ENCODE measurements at regions not wholly inside any gene's neighbourhood (a gene's known extent, or its start where the extent isn't known, plus 50 kb on each side); places are given as distances from the start of the nearest gene placed in this dataset.
"Not testable (repeated sequence)": the region's sequence is repeated elsewhere in the genome, so short reads cannot be mapped to it uniquely, and the experiment has no call there.

DNA sequence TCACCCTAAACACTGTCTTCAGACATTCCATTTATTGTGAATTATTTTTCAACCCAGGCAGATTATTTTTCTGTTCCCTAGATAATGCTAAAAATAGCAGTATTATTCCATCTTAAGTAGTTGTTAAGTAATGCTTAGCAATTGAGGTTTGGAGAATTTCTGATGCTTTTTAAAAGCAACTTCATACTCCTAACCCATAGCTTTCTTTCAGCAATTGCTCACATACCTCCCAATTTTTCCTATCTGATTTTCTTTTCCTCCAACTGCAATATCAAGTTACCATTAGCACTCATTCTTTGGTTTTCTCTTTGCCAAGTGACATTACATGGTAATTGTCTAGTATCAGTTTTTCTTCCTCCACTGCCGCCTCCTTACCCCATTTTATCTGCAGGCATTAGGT is 104.7 kb downstream of the GPR85 start:
- DNase-seq = no peak

DNA sequence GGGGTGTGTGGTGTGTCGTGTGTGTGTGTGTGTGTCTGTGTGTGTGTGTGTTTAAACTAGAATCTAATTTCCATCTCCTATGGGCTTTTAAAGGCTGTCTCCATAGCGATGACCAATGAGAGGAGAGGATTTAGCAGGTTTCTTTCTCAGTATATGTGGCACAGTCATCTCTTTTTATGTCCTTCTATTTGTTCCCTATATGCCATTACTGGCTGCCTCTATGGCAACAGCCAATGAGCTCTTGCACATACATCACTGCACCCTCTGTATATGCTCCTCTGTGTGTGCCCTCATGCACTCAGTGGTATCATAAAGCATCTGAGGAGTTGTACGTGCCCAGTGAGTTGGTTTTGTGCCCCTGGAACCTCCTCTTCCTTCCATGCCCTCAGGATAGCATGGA is 107.6 kb downstream of the GPR85 start:
- not testable (repeated sequence) for DNase-seq

DNA sequence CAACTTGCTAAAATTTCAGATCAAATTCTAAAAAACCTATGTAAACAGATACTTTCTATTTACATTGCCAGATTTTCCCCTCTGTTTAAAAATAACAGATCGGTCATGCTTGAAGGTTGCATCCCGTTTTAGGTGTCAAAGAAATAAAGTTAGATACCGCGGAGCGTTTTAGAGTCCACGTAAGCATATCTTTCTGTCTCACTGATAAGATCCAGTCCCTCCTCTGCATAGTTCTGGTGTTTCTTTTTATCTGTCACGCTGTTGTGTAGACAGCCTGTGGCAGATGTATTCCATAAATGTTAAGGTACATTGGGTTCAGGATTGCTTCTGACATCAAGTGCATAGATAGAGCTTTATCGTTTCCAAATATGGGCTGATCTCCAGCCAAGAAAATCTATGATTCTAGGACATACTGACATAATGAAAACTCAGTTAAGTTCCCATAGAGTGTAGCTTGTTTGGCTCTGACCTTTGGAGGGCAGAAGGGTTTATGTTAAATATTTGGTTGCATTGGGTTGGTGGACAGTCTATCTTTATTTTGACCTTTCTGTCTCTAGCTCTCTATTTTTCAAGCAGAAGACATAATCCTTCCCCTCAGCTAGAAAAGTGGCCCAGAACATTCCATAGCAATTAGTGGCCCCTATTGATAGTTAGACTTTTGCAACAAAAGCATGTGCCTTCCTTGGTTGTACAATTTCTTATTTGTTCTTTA is 109.2 kb downstream of the GPR85 start:
- not testable (repeated sequence) for DNase-seq

DNA sequence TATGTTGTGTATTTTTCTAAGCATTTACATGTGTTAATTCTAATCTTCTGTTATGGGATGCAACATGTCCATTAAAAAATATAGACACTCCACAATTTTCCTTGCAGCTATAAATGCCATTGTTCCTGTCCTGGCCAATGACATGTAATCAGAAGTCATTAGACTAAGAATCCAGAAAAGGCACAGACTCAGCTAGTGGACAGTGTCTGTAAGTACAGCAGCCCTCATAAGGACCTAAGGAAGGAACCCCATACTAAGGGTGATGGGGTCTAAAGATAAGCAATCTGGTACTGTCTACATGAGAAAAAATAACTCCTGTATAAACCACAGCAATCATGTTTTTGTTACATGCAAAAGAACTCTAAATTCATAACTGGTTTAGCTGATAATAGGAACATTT is 115.9 kb downstream of the GPR85 start:
- DNase-seq = no peak

DNA sequence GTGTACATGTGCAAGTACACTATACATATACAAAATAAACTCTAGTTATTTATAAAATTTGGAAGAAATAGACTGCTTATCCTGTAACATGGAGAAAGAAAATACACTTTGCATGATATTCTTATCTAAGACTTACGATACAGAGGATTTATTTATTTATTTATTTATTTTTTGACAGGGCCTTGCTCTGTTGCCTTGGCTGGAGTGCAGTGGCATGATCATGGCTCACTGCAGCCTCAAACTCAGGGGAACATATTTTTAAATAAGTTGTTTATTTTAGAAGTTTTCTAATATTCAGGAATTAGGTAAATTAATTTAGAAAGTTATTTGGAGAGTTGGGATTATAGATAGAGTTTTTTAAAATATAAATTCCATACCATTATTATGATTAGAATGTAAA is 116.7 kb downstream of the GPR85 start:
- no peak for DNase-seq

DNA sequence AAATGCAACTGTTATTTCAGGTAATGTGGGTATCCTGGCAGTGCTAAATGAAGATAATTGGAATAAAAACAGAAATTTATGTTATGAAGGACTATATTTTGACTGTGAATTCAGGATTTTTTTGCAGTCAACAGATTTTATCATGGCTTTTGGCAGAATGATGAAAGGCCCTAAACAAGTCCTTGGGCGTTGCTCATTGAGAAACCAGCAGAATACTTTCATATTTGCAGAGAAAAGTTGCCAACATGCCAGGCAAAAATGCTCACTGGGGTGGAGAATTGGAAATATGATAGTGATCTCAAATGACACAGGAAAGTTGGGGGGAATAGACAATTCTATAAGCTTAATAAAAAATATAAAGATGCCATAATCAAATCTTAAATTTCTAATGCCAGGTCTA is 121.1 kb downstream of the GPR85 start:
- DNase-seq = no peak

DNA sequence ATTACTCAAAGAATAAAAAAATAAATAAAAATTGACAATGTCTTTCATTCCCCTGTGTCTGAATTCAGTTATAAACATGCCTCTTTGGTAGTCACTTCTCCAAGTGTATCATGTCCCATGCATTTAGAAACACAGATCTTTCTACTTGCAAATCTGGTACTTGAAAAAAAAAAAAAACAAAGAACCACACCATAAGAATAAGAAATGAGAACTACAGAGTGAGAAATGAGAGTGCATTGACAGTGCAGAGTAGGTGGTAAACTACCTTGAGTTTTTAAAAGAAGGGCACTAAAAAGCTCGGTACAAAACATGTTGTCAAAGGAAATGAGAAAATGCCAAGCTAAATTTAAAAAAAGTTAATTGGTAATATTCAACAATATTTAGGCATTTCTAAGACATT is 123.0 kb downstream of the GPR85 start:
- no peak for DNase-seq

DNA sequence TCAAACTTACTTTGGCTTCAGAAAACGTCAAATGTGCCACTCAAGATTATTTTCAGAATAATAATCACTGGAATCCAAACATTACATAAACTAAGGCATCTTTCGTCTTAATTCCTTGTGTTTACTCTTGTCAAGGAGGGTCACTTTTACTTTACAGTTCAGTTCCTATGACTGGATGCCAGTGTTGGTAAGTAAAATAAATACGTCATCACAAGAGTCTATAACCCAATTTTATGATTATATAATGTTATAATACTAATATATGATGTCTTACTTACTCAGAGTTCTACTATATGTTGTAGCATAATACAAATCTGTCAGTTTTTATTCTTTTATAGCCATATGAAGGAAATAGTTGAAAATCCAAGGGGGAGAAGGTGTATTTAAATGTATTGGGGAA is 123.8 kb downstream of the GPR85 start:
- no peak for DNase-seq

DNA sequence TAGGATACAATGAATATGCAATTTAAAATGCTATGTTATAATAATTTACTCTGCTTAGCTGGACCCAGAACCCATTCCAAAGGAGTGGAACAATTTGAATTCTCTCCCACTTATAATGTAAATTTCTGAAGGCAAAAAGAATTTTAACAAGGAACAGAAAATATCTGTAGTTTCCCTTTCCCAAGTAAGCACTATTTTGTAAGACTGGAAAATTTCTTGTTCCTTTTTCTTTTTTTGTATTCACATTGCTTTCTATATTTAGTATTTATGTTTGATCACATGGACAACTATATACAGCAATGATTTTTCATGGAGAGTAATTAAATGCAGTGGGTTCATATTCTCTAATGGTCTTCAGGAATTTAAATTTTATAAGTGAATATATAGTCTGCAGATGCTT is 127.4 kb downstream of the GPR85 start:
- no peak for DNase-seq

DNA sequence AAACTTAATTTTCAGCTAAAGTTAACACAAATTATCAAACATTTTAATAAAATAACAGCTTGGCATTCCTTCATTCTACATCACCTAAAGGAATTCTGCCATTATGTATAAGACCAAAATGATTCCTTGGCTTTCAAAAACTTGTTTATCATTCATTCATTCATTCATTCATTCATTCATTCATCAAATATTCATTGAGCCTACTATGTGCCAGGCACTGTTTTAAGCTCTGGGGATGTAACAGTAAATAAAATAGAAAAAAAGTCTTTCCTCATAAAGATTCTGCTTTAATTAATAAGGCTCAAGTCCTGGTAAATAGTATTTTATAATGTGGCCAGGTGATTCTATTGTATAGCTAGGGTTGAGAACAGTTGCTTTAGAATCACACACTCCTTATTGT is 127.9 kb downstream of the GPR85 start:
- no peak for DNase-seq

DNA sequence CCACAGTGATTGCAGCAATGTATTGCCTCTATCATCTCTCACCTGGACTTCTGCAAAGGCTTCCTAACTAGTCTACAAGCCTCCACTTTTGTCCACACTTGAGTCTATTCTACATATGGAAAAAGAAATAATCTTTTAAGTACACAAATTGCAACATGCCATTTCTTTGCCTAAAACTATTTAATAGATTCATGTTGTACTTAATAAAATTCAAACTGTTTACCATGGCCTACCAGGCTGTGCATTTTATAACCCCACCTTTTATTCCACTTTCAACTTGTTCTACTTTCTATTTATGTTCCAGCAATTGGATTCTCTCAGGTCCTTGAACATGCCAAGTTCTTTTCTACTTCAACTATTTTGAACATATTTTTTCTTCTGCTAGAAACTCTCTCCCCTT is 128.7 kb downstream of the GPR85 start:
- DNase-seq = no peak

DNA sequence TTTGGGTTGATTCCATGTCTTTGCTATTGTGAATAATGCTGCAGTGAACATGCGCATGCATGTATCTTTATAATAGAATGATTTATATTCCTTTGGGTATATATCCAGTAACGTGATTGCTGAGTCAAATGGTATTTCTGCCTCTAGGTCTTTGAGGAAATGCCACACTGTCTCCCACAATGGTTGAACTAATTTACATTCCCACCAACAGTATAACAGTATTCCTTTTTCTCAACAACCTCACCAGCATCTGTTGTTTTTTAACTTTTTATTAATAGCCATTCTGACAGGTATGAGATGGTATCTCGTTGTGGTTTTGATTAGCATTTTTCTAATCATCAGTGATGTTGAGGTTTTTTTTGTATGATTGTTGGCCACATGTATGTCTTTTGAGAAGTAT is 133.6 kb downstream of the GPR85 start:
- not testable (repeated sequence) for DNase-seq

DNA sequence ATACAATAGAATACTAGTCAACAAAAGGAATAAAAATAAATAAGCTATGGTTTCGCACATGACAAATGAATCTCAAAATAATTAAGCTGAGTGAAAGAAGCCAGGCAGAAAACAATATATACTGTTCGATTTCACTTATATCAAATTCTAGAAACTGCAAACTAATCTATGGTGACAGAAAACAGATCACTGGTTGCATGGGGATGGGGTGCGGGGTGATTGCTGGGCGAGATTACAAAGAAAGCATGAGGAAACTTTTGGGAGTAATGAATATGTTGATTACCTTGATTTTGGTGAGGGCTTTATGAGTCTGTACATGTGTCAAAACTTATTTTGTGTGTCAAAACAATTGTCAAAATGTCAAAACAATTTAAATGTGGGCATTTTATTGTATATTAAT is 135.6 kb downstream of the GPR85 start:
- DNase-seq = no peak

DNA sequence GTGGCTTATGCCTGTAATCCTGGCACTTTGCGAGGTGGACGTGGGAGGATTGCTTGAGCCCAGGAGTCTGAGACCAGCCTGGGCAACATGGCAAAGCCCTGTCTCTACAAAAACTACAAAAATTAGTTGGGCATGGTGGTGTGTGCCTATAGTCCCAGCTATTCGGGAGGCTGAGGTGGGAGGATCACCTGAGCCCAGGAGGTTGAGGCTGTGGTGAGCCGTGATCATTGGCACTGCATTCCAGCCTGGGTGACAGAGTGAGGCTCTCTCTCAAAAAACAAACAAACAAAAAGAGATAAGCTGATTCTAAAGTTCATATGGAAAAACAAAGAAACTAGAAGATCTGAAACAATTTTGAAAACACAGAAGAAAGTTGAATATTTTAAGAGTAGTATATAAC is 136.9 kb downstream of the GPR85 start:
- DNase-seq = not testable (repeated sequence)

DNA sequence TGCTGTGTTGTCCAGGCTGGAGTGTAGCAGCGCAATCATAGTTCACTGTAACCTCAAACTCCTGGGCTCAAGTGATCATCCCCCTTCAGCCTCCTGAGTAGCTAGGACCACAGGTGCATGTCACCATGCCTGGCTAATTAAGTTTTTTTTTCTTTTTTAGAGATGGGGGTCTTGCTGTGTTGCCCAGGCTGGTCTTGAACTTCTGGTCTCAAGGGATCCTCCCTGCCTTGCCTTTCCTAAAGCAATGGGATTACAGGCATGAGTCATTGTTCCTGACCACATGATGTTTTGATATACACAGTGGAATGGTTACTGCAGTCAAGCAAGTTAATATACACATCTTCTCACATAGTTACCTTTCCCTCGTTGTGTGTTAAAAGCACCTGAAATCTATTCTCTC is 140.3 kb downstream of the GPR85 start:
- DNase-seq = no peak

DNA sequence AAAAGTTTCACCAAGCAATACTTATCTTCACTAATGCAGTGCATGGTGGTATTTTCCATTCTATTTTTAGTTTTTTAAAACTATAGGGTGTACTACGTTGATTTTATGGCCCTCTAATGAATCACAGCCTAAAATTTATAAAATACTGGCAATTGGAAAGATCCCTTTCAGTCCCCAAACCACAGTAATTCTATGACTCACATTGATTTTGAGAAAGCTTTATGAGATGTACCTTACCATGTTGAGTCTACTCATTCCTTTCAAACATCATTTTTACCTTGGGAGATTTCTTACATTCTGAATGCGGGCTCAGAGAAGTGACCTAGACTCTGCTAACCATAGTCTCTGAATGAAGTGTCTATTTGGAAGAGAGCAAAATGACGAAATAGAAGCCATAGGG is 141.6 kb downstream of the GPR85 start:
- no peak for DNase-seq

DNA sequence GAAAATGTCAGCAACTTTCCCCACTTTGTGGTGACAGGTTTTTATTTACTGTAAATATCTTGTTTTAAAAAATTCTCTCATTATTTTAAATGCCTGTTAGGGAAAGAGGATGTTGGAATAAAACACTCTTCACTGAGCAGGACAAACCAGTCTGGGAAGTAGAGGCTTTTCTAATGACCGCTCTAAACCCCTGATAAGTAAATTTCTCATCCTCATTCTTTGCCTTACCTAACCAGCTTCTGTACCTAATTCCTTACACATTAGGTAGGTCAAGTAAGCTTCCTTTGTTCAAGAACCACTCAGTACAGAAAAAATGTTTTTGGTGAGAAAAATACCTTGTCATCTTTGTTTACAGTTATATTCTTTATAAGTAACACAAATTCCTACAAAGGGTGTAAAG is 143.6 kb downstream of the GPR85 start:
- no peak for DNase-seq

DNA sequence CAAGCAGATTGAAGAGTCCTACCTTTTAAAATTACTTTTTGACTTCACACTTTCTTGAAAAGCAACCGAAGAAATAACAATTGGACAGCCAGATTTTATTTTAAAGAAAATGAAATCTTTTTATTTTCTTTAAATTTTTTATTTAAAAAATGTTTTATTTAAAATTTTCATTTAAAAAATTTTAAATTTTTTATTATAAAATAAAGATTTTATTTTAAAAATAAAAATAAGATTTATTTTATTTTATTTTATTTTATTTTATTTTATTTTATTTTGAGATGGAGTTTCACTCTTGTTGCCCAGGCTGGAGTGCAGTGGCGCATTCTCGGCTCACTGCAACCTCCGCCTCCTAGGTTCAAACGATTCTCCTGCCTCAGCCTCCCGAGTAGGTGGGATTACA is 144.5 kb downstream of the GPR85 start:
- DNase-seq = not testable (repeated sequence)

DNA sequence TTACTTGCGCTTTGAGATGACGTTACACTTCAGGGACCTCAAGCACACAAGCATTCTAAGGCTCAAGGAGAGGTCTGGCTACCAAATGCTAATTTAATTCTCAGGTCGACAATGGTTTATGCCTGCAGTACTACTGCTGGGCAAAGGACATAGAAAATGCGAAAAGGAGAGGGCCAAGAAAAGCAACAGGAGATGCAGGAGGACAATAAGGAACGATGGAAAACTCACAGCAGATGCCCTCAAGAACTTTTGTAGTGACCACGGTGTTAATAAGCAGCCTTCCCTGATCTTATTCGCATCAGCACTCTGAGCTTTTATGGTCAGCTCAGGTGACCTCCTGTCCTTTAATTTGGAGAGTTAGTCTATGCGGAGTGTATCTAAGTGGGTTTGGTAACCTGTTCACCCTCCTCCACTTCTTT is 146.3 kb downstream of the GPR85 start:
- no peak for DNase-seq

DNA sequence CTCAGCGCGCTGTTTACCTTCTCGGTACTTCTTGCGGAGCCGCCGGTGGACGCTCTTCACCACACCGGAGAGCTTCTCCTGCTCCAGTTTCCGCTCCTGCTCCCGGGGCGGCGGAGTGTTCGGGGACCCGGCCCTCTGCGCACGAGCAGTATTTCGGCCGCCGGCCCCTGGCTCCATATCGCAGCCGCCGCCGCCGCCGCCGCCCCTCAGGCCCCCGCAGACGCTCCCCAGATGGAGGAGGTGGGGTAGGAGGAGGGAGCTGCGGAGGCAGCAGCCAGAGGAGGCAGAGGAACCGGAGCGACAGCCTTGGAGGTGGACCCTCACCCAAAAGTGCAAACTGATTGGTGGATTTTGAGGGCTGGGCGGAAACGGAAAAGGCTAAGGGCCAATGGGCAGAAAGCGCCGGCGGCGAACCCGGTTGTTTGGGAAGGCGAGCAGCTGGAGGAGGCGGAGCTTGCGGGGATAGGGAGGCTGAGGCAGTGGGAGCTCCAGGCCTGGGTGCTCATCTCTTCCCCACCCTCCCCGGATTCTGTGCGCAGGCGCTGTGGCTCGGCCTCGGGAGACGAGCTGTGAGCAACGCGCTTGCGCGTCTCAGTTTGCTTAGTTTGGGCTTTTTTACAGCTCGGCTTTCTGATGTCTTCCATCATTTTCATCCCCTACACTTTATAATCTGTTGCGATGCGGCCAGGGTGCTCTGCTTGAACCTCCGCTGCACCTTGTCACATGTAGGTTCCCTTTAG is 146.9 kb downstream of the GPR85 start:
- peak; percentile 99 for DNase-seq

DNA sequence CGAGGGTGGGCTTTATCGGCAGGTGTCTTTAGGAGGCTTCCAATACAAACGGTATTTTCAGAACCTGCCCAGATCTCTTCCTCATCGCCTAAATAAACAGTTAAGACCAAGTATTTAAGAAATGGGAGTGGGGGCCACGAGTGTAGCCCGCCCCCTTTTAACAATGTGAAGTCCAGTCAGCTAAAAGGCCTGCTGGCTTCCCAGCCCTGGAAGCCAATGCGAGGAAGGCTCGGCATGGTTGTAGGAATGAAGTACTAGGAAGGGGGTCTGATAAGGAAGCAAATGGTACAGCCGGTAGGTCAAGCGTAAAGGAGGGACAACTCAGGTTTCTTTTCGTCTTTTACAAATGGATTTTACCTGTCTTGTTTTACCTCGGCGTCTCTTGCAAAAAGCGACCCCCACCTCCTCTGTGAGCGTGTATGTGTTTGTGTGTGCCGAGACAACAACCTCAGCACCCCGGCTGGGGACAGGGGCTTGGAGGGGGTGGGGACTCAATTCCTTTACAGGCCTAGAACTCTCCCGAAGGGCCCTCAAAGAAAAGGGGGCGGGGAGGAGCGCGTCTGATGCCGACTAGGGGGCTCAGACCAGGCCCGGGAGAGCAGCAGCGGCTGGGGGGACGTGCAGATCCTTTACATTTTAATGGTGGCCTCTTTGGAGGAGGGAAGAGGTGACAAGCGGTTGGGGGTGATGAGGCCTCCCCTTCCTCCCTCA is 147.6 kb downstream of the GPR85 start:
- peak; percentile 3 to 35 for DNase-seq

DNA sequence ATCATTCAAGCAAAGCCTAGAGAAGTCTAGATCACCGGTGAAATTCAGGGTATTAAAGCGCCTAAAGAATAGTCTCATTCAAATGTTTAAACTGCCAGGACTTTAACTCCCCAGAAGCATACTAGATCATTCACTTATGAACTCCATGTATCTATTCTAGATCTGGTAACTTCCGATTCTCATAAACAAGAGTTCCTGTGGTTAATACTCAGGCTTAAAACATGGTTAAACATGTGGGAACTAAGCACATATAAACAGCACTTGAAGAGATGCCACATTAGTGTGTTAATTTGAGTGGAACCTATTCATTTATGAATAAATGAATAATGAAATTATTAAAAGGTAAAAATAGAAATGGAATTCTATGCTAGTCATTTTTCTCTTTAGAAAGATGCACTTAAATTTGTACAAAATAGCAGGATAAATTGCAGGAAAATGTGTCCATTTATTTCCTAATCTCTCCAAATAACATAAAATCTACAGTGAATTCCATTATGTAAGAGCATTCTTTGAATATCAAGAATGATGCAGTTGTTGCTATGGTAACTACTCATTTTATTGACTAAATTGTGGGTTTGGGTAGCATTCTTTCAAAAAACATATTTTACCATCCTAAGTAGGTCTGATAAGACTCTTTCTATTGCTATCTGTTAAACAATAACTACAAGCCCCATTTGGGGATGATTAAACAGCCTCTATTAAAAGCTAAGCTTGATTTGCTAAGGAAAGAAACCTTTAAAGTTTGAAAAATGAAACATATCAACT is 147.6 kb upstream of the TMEM168 start:
- DNase-seq = no peak

DNA sequence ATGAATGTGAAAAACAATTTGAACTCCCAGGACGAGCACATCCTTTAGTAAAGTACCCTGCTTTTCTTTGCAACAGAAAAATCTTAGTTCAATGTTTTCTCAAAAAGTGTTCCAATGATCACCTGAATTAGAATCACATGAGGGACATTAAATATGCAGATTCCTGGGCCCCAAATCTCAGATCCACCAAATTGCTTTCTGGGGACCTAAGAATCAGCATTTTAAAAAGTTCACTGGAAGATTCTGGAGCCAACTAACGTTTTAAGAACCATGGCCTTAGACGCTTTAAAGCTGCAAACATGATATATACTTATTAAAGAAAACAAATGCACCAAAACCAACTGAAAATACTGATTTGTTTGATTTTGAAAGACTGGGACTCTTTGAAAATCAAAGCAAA is 143.4 kb upstream of the TMEM168 start:
- no peak for DNase-seq
